Endothelial cell of umbilical vein (primary cell): ENCODE measurements at regions not wholly inside any gene's neighbourhood (a gene's known extent, or its start where the extent isn't known, plus 50 kb on each side); places are given as distances from the start of the nearest gene placed in this dataset.

Experiments
- BruUV-seq: library from RNA; stranded (reverse); fragments of 400-500 nt; replicated peaks from 2 replicates; lab custom pipeline; 2021; lab: Mats Ljungman, UMichigan
- CTCF ChIA-PET: fragments of 300-600, 350-600 bp; sonication (Branson Sonifier 250); formaldehyde crosslinking; loops from one replicate; lab custom pipeline; 2021; ENCODE audit warnings: antibody characterized with exemption, inconsistent platforms; lab: Charles Lee
- POLR2A ChIA-PET: fragments of 300-600, 350-600 bp; sonication (Branson Sonifier 250); formaldehyde crosslinking; loops from one replicate; lab custom pipeline; 2021; ENCODE audit warnings: antibody characterized with exemption, inconsistent platforms; lab: Charles Lee
- DNase-seq: peaks from one replicate; pipeline ENCODE4 v3.0.0-alpha.2; 2011; ENCODE audit warnings: low read depth, low spot score
- FAIRE-seq: peaks from 2 replicates; lab custom pipeline; 2011; peaks lifted over from hg19 to GRCh38; lab: Jason Lieb, UNC
- H2AFZ ChIP-seq: 2 replicates; pipeline ENCODE4 v1.6.0; 2012; ENCODE audit warnings: low read depth, low read length, control low read depth, inconsistent platforms
- H3K27ac ChIP-seq: 2 replicates; pipeline ENCODE4 v1.5.1; 2011; ENCODE audit warnings: low read depth, mild to moderate bottlenecking, control low read depth, low read length, moderate library complexity; ENCODE audit not compliant: insufficient read depth
- H3K27me3 ChIP-seq, 2 experiments: 2 replicates each; pipeline versions ENCODE4 v1.6.0 to v1.6.1; 2011; ENCODE audit warnings: low read length in 2 of 2, mixed read lengths in 1 of 2; ENCODE audit not compliant: control insufficient read depth in 2 of 2, insufficient read depth in 2 of 2
- H3K36me3 ChIP-seq, 2 experiments: 2 replicates in 1 of 2; 3 replicates in 1 of 2; pipeline ENCODE4 v1.5.1; 2011; ENCODE audit warnings: low read length in 2 of 2, mild to moderate bottlenecking in 1 of 2, moderate library complexity in 1 of 2; ENCODE audit not compliant: control insufficient read depth in 2 of 2, insufficient read depth in 2 of 2; ENCODE audit errors: extremely low read depth in 1 of 2
- H3K4me1 ChIP-seq: 3 replicates; pipeline ENCODE4 v1.5.1; 2011; ENCODE audit warnings: mild to moderate bottlenecking, low read length; ENCODE audit not compliant: control insufficient read depth, insufficient read depth; ENCODE audit errors: extremely low read depth
- H3K4me2 ChIP-seq: 2 replicates; pipeline ENCODE4 v1.6.1; 2011; ENCODE audit warnings: low read length, control low read depth, mixed read lengths; ENCODE audit not compliant: insufficient read depth
- H3K4me3 ChIP-seq, 3 experiments: fragments of 200-600 bp in 1 of 3; sonication (generic), shearing (Covaris generic) in 1 of 3; replicated peaks in 1 of 3; 2 replicates each; pipeline ENCODE4 v1.5.1; 2011 to 2016; ENCODE audit warnings: control low read depth in 3 of 3, low read length in 3 of 3, mild to moderate bottlenecking in 2 of 3, inconsistent platforms in 1 of 3, low read depth in 1 of 3, moderate library complexity in 1 of 3; ENCODE audit not compliant: insufficient read depth in 1 of 3
- H3K79me2 ChIP-seq: 2 replicates; pipeline ENCODE4 v1.6.0; 2012; ENCODE audit warnings: low read length, inconsistent platforms; ENCODE audit not compliant: control insufficient read depth, insufficient read depth
- H3K9ac ChIP-seq: replicated peaks from 2 replicates; pipeline ENCODE3; 2011; ENCODE audit warnings: low read length, control low read depth; ENCODE audit not compliant: insufficient read depth; ENCODE audit errors: extremely low read depth
- H3K9me1 ChIP-seq: replicated peaks from 3 replicates; pipeline ENCODE4 v1.6.0; 2011; ENCODE audit warnings: mild to moderate bottlenecking, low read length; ENCODE audit not compliant: control insufficient read depth, insufficient read depth; ENCODE audit errors: extremely low read depth
- H3K9me3 ChIP-seq: replicated peaks from 2 replicates; pipeline ENCODE4 v1.5.1; 2012; ENCODE audit warnings: low read length, inconsistent platforms; ENCODE audit not compliant: control insufficient read depth, insufficient read depth
- H4K20me1 ChIP-seq: replicated peaks from 2 replicates; pipeline ENCODE3; 2011; ENCODE audit warnings: mild to moderate bottlenecking, low read length; ENCODE audit not compliant: control insufficient read depth, insufficient read depth; ENCODE audit errors: extremely low read depth
- EZH2 ChIP-seq: IDR thresholded peaks from 2 replicates; pipeline ENCODE4 v1.6.1; 2012; ENCODE audit warnings: borderline replicate concordance, low read depth, mild to moderate bottlenecking, moderate library complexity, low read length, inconsistent platforms; ENCODE audit not compliant: severe bottlenecking
- FOS ChIP-seq: IDR thresholded peaks from 2 replicates; pipeline ENCODE4 v1.6.1; 2011; ENCODE audit warnings: mild to moderate bottlenecking, low read length, moderate library complexity, borderline replicate concordance; ENCODE audit not compliant: insufficient read depth
- GATA2 ChIP-seq: IDR thresholded peaks from 2 replicates; pipeline ENCODE4 v1.7.0; 2011; ENCODE audit warnings: low read depth, mild to moderate bottlenecking, moderate library complexity, mixed read lengths, low read length; ENCODE audit not compliant: insufficient read length, insufficient read depth
- JUN ChIP-seq: IDR thresholded peaks from 2 replicates; pipeline ENCODE4 v1.6.1; 2011; ENCODE audit warnings: borderline replicate concordance, low read depth; ENCODE audit not compliant: insufficient read length, insufficient read depth
- MYC ChIP-seq: IDR thresholded peaks from one replicate; pipeline ENCODE4 v1.6.1; 2011; ENCODE audit warnings: mild to moderate bottlenecking, low read depth, low read length
- POLR2A ChIP-seq: IDR thresholded peaks from 2 replicates; pipeline ENCODE4 v1.6.1; 2012; ENCODE audit warnings: low read depth, mild to moderate bottlenecking, control low read depth, low read length
- POLR2AphosphoS5 ChIP-seq: IDR thresholded peaks from 2 replicates; pipeline ENCODE4 v1.6.1; 2012; ENCODE audit warnings: low read depth, mild to moderate bottlenecking, control low read depth, low read length, moderate library complexity; ENCODE audit not compliant: insufficient read depth
- dilution Hi-C: fragments of 300-500 bp; cut with MboI; formaldehyde crosslinking; loops from one replicate; pipeline ENCODE4 v1.15.0; 2019; ENCODE audit warnings: low sequenced_read_pairs; ENCODE audit not compliant: extremely low pct_ligation_motif_present
- intact Hi-C: fragments of 100-400 bp; cut with micrococcal nuclease; formaldehyde crosslinking; loops from one replicate; pipeline ENCODE4 v1.10.0; 2022
- TF ChIP-seq, protein P1 (sequence below): IDR thresholded peaks from 2 replicates; pipeline ENCODE4 v1.6.1; 2011; ENCODE audit not compliant: insufficient read depth, insufficient read length
- TF ChIP-seq, protein P2 (sequence below), 2 donors: IDR thresholded peaks; 1 replicate in 1 of 2; 2 replicates in 1 of 2; pipeline ENCODE4 v1.5.1; 2011; ENCODE audit warnings: low read length in 2 of 2, mild to moderate bottlenecking in 2 of 2, moderate library complexity in 2 of 2, control low read depth in 1 of 2, inconsistent platforms in 1 of 2, low read depth in 1 of 2; ENCODE audit not compliant: insufficient read depth in 1 of 2; ENCODE audit errors: extremely low read depth in 1 of 2

DNA sequence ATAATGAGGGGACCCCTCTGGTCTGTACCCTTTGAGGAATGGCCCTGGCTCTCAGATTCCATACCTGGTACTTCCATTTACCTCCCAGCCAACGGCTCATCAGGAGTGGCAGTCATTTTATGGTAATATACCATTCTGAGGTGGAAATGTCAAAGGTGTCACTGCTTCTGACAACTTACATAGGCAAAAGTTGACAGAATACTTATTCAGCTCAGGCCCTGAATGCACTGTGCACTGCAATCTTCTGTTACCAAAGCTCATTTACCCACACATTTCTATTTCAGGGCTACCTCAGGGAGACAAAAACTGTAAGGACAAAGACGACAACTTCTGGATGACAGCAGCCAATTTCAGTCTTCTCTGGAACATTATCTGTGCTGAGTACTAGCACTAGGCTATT is 212.2 kb upstream of the TMEM260 start:
- intact Hi-C loops = no loop called here
- BruUV-seq = no TSS peak
- TF ChIP-seq FOS (no peak), POLR2AphosphoS5 (no peak), GATA2 (no peak), POLR2A (no peak), EZH2 (no peak), MYC (no peak), JUN (no peak)
- TF ChIP-seq, protein P1, sequence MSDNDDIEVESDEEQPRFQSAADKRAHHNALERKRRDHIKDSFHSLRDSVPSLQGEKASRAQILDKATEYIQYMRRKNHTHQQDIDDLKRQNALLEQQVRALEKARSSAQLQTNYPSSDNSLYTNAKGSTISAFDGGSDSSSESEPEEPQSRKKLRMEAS = no peak
- TF ChIP-seq, protein P2, sequence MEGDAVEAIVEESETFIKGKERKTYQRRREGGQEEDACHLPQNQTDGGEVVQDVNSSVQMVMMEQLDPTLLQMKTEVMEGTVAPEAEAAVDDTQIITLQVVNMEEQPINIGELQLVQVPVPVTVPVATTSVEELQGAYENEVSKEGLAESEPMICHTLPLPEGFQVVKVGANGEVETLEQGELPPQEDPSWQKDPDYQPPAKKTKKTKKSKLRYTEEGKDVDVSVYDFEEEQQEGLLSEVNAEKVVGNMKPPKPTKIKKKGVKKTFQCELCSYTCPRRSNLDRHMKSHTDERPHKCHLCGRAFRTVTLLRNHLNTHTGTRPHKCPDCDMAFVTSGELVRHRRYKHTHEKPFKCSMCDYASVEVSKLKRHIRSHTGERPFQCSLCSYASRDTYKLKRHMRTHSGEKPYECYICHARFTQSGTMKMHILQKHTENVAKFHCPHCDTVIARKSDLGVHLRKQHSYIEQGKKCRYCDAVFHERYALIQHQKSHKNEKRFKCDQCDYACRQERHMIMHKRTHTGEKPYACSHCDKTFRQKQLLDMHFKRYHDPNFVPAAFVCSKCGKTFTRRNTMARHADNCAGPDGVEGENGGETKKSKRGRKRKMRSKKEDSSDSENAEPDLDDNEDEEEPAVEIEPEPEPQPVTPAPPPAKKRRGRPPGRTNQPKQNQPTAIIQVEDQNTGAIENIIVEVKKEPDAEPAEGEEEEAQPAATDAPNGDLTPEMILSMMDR (IDR thresholded peaks at IDR 0.05; ENCODE audit: extremely low read depth in 1 of 2, insufficient read depth in 1 of 2, low read depth in 1 of 2, low read length in 2 of 2) = no peak
- Histone ChIP-seq H3K9me1 (no peaks in the 10 kb centered on the region), H3K27ac (no peak overlapping the region), H3K9me3 (no peaks in the 10 kb centered on the region), H3K4me2 (no peak overlapping the region), H3K79me2 (no peaks in the 10 kb centered on the region), H3K27me3 (no peaks in the 10 kb centered on the region), H3K4me1 (no peaks in the 10 kb centered on the region), H2AFZ (no peak overlapping the region), H4K20me1 (no peaks in the 10 kb centered on the region), H3K4me3 (no peak overlapping the region), H3K36me3 (no peaks in the 10 kb centered on the region), H3K9ac (no peak overlapping the region)
- no peak for FAIRE-seq
- DNase-seq = no peak
- dilution Hi-C loops = no loop called here
- POLR2A ChIA-PET = no interaction called here
- CTCF ChIA-PET = interaction anchor here (0.6 to 1.7 kb wide), 3 partner anchors 39 to 56 kb away, joined by 3 to 6 read pairs (median 3); no protein-coding TSS in a partner anchor
